NCI-H2171 (cell line): ENCODE measurements at regions not wholly inside any gene's neighbourhood (a gene's known extent, or its start where the extent isn't known, plus 50 kb on each side); places are given as distances from the start of the nearest gene placed in this dataset.
"Not testable (repeated sequence)": the region's sequence is repeated elsewhere in the genome, so short reads cannot be mapped to it uniquely, and the experiment has no call there.

Experiments
- DNase-seq: peaks from one replicate; lab custom pipeline; 2025; lab: John Stamatoyannopoulos, UW

- no peak for DNase-seq
Measured at GRCh38 chr1:172918478-172918877, 132.3 kb downstream of the TNFSF18 start.

GRCh38 chr1:172926070-172926469, 124.7 kb downstream of the TNFSF18 start:
- no peak for DNase-seq

- DNase-seq = no peak
Measured at GRCh38 chr1:172928412-172928811, 122.3 kb downstream of the TNFSF18 start.

- DNase-seq = no peak
Measured at GRCh38 chr1:172929006-172929405, 121.7 kb downstream of the TNFSF18 start.

- DNase-seq = no peak
Measured at GRCh38 chr1:172930142-172930541, 120.6 kb downstream of the TNFSF18 start.

- DNase-seq = no peak
Measured at GRCh38 chr1:172931340-172931739, 119.4 kb downstream of the TNFSF18 start.

- DNase-seq = no peak
Measured at GRCh38 chr1:172931761-172932160, 119.0 kb downstream of the TNFSF18 start.

- no peak for DNase-seq
Measured at GRCh38 chr1:172932981-172933380, 117.8 kb downstream of the TNFSF18 start.

- no peak for DNase-seq
Measured at GRCh38 chr1:172934417-172934762, 116.4 kb downstream of the TNFSF18 start.

- DNase-seq = no peak
Measured at GRCh38 chr1:172935062-172935592, 115.6 kb downstream of the TNFSF18 start.

GRCh38 chr1:172936088-172936645, 114.6 kb downstream of the TNFSF18 start:
- no peak for DNase-seq

- DNase-seq = no peak
Measured at GRCh38 chr1:172938681-172939080, 112.1 kb downstream of the TNFSF18 start.

- DNase-seq = no peak
Measured at GRCh38 chr1:172939475-172939874, 111.3 kb downstream of the TNFSF18 start.

GRCh38 chr1:172940174-172940855, 110.4 kb downstream of the TNFSF18 start:
- DNase-seq = no peak

- no peak for DNase-seq
Measured at GRCh38 chr1:172941471-172941870, 109.3 kb downstream of the TNFSF18 start.

GRCh38 chr1:172941945-172942344, 108.8 kb downstream of the TNFSF18 start:
- no peak for DNase-seq

- not testable (repeated sequence) for DNase-seq
Measured at GRCh38 chr1:172943138-172943537, 107.6 kb downstream of the TNFSF18 start.

- no peak for DNase-seq
Measured at GRCh38 chr1:172944931-172945330, 105.8 kb downstream of the TNFSF18 start.

- DNase-seq = no peak
Measured at GRCh38 chr1:172946814-172947507, 103.8 kb downstream of the TNFSF18 start.

- DNase-seq = no peak
Measured at GRCh38 chr1:172948457-172948856, 102.3 kb downstream of the TNFSF18 start.

GRCh38 chr1:172949096-172949495, 101.6 kb downstream of the TNFSF18 start:
- DNase-seq = no peak

- no peak for DNase-seq
Measured at GRCh38 chr1:172950528-172950927, 100.2 kb downstream of the TNFSF18 start.

- no peak for DNase-seq
Measured at GRCh38 chr1:172951730-172952365, 98.9 kb downstream of the TNFSF18 start.
